Fibroblast of upper back skin (primary cell): ENCODE measurements at regions not wholly inside any gene's neighbourhood (a gene's known extent, or its start where the extent isn't known, plus 50 kb on each side); places are given as distances from the start of the nearest gene placed in this dataset.

Source experiments
- DNase-seq: peaks from one replicate; pipeline ENCODE4 v3.0.0-alpha.2; 2013

DNA sequence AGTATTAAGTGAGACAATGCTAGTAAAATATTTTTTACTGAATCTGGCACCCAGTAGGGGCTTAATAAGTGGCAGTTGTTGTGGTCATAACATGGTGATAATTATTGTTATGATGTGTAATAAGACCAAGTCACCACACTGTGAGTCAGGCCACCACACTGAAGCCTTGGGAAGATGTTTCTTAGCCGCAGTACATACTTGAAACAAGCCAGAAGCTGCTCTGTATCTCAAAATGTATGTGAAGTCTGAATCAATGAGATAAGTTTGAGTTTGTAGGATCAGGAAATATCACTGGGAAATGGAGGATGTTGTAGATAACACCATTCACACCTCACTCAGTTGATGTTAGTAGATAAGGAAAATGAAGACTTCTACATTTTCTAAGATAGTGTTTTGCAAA lies 51.3 kb upstream of the PTPN3 start:
- no peak for DNase-seq

DNA sequence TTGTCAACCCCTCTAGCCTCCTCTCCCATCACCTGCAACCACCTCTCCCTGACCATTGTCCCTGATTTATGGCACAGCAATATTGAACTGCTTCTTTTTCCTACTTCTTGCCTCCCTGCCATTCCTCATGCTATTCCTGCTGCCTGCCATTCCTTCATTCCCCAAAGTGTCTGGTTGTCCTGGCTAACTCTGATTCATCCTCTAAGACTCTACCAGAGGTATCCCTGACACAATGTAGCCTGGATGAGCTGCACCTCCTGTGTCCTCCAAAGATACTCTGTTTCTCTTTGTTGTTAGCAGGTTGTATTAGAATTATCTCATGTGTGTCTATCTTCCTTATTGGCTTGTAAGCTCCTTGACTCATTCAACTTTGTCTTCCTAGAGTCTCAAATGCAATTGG lies 53.5 kb upstream of the PTPN3 start:
- no peak for DNase-seq

DNA sequence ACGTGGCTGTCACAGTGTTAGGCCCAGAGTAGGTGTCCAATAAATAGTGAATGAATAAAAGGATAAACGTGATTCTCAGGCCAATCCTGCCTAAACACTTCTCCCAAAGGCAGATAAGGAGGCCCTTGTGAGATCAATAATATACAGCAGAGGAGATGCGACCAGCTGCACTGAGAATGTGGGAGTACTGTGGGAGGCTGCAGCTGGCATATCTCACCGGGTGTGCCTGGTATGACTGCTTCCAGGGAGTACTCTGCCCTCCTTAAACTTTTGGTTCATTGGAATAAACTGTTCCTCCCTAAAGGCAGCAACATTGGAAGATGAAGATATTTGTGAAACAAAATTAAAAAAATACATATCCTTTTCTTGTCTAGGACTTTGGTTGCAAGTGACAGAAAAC lies 57.1 kb upstream of the PTPN3 start:
- DNase-seq: no peak

DNA sequence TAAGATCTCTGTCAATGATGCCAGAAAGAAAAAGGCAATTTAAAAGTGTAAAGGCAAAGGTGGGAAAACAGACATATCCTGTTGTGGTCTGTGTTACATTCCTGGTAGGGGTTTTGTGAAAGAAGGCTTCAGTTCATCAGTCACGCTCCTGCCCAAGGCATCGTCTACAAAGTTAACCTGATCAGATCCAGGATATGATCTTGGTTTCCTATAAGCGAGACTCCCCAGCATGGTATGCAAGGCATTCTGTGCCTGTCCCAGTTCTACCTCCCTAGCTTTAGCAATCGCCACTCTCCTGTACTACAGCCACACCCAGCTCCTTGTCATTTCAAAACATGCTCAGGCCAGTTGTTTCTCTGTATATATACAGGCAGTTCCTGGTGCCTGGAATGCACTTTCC lies 58.0 kb upstream of the PTPN3 start:
- no peak for DNase-seq

DNA sequence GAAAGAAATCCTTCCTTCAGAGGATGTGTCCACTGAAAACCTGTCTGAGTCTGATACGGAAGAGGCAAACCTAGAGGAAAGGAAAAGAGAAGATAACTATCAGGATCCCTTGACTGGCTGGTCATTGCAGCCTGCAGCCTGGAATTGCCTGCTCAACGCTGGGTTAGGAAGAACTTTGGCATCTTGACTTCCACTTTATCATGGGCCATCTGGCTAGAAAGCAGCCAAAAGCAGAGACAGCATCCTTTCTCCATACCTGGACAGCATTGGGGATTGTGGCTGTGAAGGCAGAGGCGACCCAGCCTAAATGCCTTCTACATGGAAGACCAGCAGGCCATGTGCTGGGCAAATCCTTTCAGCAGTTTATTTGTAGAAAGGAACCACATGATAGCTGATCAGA lies 58.7 kb upstream of the PTPN3 start:
- DNase-seq: no peak

DNA sequence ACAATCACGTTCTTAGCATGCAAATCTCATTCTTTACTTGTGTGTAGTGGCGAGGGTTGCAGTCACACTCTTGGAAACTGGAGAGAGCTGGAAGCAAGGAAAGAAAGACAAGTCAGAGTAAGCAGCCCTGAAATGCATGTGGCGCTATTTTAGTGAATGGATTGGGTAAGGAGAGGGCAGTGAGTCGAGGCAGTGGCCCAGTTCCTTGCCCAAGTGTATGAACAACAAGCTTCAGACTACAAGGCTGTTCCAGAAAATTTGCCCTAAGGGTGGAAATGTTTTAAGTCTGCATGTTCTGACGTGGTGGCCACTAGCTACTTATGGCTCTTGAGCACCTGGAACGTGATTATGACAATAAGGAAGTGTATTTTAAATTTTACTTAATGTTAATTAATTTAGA lies 59.4 kb upstream of the PTPN3 start:
- no peak for DNase-seq

DNA sequence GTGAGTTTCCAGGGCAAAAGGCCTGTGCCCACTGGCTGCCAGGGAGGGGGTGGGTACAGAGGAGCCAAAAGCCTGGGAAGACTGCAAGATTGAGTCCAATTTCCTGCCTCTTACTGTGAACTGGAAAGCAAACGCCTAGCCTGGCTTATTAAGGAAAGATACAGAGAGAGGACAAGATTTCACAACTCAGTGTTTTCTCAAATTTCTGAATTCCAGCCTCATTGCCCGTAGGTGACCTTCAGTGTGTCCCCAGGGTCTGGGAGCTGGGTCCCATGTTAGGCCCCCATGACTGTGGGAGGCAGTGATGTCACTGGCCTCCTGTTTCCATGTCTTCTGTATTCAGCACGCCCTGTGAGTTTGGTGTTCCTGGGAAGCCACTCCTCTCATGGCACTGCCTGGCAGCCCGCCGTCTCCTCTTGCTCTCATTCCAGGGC lies 60.6 kb upstream of the PTPN3 start:
- no peak for DNase-seq

DNA sequence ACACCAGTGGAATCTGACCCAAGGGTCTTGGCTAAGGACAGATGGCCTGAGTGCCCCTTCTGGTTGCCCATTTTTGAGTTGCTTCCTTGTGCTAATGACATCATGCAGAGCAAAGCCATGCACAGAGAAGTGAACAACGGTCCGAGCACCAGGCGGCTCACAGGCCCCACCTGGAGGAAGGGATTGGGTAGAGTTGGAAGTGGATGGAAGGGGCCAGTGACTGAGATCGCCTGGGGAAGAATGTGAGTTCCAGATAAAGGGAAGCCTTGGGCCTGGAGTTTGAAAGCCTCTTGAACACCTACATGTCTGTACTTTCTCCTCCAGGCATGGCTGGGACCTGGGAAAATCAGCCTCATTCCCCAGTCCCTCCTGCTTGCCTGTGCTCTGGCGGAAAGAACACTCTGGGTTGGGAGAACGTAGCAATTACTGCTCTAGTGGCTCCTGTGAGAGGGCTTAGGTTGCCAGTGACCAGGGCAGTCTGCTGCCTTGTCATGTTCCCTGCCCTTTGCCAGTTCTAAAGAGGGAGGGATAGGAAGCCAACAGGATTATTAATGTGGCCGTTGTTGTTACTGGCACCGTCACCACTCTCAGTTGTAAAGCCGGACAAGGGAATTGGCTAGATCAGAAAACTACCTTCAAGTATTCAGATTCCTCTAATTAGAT lies 62.5 kb upstream of the PTPN3 start:
- DNase-seq: no peak

DNA sequence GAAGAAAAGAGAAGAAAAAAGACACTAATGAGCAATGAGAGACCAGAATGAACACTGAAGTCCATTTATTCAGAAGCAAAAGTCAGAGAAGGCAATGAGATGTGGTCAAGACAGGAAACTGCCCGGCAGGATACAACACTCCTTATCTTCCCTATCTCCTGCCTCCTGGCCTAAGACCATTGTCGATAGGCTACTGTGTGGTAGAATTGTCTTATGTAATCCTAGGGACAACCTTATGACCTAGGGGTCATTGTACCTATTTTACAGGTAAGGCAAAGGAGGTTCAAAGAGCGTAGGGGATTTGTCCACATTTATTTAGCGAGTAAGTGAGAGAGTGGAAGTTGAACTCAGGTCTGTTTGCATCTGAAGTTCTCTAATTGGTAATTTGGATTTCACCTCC lies 63.0 kb upstream of the PTPN3 start:
- DNase-seq: no peak

DNA sequence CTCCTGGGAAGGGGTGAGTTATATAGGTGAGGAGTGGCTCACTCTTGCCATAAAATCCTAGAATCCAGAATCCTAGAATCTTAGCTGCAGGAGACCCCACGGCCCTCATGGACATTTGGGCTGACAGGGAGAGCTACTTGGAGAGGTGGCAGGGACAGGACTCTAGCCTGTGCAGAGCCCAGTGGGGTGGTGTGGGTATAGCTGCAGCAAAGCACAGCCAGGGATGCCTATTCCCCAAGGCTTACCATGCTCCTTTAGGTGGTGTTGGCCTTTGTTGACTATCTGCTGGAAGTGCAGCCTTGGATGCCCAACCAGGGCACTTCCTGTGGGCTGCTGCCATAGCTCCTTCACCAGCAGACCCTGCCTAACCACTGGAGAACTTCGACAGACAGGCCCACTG lies 70.0 kb upstream of the PTPN3 start:
- no peak for DNase-seq

DNA sequence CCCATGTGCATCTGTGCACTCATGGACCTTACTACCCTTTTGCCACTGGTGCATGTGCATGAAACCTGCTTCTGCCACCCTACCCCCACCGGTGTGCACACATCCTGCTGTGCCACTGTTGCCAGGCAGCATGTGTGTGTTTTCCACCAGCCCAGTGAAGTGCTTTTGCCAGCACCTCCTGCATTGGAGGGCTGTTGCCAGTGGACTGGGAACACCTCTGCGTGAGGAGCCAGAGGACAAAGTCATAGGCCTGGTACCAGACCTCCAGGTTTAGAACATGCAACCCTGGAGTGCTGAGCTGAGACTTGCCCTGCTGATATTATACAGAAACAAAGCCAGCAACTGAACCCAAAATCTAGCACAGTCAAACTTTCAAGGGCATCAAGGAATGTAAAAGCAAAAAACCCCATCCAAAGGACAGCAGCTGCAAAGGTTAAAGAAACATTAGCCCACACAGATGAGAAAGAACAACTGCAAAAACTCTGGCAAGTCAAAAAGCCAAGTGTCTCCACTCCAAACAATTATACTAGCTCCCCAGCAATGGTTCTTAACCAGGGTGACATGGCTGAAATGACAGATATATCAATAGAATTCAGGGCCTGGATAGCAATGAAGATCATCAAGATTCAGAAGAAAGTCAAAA lies 70.6 kb upstream of the PTPN3 start:
- no peak for DNase-seq

DNA sequence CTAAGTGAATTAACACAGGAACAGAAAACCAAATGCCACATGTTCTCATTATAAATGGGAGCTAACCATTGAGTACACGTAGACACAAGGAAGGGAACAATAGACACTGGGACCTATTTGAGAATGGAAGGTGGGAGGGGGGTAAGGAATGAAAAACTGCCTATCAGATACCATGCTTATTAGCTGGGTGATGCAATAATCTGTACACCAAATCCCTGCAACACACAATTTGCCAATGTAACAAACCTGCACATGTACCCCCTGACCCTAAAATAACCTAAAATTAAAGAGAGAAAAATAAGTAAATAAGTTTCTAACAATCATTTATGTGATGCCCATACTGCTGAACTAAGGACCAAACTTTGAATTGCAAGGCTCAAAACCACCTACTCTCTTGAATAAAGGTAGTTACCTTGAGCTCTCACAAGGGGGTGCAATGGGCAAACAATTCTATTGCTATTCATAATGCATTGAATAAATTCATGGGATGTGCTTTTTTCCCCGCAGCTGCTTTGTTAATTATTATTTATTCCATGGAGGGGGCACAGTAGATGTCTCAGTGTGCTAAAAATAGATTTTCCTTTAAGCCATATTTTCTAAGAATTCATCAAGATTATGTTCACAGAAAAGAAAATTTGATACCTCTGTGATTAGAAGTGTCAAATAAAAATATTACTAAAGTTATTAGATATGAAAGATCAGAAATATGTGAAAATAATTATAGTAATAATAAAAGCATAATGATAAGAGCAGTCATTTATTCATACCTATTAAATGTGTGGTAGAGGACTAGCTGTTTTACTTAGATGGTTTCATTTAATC lies 76.2 kb upstream of the PTPN3 start:
- DNase-seq: peak; percentile 74

DNA sequence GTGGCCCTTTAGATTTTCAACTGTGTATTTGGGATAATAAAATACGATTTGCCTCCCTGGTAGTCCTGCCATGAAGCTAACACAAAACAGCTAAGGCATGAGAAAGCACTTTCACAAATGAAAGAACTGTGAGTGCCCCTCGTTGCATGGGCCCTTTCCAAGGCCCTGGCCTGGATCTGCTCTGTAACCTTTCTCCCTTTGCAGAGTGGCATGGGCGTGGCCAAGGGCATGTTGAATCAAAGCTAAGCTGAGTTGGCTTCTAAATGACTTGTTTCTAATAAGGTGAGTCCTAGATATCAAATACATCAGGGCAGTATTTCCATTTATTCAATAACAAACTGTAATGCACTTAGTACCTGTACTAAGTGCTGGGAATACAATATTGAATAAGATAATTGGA lies 78.7 kb upstream of the PTPN3 start:
- no peak for DNase-seq

DNA sequence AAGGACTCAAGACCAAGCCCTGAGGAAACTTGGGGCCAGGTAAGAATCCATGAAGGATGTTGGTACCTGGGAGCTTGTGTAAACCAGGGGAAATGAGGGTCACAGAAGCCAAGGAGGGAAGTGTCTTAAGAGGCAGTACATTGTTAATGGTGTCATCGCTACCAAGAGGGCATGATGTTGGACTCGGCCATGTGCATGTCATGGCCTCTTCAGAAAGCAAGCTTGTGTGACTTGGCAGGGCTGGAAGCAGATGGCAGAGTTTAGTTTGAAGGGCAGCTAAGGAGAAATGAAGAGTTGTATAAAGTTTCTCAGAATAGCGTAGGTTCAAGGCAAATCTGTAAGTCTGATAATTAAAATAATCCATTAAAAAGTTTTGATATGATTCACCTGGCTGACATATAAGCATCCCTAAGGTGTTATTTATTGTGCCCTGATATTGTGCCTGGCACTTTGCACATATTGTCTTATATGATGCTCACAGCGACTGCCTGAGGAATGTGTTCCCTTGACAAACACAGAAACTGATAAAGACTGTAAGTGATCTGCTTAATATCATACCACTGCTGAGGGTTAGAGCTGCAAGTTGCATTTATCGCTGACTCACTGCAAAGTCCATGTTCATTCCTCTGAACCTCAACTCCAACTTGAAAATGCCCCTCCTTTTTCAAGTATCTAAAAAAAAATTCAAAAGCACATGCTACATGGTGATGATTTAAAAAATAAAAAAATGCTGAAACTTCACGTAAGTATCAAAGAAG lies 81.3 kb upstream of the PTPN3 start:
- peak; percentile 41 for DNase-seq

DNA sequence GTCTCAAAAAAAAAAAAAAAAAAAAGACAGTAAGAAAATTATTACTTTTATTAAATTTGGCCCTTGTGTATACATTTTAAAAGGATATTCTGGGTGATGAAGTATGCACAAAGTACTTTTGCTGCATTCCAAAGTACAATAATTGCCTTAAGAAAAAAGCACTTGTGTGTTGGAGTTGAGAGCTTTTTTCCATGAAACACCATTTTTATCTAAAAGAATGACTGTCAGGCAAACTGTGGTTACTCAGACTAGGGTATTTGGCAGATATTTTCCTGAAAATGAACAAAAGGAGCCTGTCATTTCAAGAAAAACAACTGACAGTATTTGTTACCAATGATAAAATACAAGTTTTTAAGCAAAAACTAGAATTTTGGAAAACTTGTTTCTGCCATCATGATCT lies 84.3 kb upstream of the PTPN3 start:
- DNase-seq: no peak

DNA sequence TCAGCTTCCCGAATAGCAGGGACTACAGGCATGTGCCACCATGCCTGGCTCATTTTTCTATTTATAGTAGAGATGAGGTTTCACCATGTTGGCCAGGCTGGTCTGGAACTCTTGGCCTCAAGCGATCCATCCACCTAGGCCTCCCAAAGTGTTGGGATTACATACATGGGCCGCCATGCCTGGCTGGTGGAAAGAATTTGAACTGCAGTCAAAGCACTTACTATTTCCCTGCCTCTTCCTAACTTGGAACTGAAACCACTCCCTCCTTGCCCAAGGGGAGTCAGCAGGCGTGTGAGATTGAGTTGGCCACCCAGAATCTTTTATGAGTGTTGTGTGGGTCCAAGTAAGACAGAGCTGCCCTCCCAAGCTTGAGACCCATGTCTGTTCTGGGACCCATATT lies 86.1 kb upstream of the PTPN3 start:
- DNase-seq: no peak

DNA sequence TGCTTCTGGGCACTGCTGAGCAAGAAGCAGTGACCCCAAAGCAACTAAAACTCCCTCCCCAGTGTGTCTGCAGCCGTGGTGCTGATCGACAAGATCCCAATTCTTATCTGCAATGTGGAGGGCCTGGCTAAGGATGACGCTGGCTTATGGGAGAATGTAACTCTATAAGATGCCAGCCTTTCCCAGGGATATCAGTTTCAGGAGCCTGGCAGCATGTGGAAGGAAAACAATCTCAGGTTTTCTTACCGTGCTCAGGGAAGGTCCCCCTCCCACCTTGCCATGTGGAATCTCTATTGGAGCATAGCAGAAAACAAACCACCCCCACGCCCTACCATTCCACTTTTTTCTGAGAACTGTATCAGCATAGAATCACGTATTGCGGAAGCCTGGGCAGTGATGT lies 87.7 kb upstream of the PTPN3 start:
- no peak for DNase-seq

DNA sequence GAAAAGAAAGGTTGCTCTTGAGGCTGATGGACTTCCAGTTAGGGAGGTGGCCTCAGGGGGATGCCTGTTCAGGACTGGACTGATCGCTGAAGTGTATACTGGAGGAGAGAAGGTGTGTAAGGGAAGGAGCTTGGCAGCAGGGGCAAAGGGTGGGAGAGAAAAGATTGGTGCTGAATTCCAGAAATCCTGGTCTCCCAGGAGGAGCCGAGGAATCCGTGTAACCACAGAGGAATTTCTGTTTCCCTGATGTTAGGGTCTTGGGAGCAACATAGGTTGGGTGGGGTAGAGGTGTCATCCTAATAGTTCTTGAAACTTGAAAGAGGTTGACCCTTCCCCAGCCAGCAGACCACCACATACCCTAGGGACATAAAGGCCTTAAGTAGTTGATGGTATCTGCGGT lies 88.9 kb upstream of the PTPN3 start:
- DNase-seq: no peak

DNA sequence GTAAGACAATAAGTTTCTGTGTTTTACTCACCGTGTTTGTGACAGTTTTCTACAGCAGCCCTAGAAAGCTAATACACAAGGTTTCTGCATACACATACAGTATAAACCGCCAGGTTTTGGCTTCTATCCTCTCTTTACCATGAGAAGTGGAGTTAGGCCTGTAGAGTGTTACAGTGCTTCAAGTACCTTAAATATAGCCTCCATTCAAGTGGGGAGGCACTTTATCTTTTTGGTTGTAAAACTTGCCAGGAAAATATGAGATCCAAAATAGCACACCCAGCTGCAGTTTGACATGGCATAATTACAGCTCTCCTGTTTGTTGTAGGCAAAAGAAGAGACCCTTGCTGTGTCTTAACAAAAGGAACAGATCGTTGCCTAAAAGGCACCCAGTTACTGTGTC lies 90.3 kb upstream of the PTPN3 start:
- no peak for DNase-seq

DNA sequence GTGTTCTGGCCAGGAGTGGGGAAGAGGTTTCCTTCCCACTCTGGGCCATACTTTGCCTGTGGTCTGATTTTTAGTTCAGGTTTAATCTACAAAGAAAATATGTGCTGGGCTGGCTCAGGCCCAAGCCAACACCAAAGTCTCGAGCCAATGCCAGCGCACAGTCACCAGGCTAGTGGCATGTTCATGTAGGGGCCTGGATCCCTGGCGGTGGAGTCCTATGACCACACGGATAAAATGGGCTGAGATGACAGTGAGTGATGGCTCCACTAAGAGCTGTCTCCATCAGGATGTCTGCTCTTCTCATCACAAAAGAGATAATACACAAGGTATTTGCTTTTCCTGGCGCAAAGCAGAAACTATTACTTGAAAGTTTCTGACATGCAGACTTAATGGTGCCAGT lies 92.9 kb upstream of the PTPN3 start:
- no peak for DNase-seq

DNA sequence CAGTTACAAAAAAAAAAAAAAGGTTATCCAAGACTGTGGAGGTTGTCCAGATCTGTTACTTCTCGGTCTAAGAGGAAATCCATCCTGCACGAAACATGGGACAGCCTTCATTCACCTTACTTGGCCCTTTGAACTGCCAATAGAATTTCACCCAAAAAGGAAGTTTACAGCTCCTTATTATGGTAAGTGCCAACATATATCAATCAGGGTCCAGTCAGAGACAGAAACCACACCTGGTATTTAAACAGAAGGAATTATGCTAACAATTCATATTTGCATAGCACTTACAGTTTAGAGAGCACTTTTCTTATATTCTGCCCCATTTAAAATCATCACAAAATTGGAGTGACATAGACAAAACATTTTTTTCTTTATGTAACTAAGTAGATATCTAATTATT lies 93.6 kb upstream of the PTPN3 start:
- no peak for DNase-seq

DNA sequence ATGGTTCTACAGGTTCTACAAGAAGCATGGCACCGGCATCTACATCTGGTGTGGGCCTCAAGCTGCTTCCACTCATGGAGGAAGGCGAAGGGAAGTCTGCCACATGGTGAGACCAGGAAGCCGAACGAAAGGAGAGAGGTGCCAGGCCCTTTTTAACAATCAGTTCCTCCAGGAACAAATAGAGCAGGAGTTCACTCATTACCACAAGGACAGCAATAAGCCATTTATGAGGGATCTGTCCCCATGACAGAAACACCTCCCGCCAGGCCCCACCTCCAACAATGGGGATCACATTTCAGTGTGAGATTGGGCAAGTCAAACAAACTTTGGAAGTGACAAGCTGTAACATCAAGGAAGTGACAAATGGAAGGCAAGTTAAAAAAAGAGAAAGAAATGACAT lies 95.5 kb upstream of the PTPN3 start:
- DNase-seq: no peak

DNA sequence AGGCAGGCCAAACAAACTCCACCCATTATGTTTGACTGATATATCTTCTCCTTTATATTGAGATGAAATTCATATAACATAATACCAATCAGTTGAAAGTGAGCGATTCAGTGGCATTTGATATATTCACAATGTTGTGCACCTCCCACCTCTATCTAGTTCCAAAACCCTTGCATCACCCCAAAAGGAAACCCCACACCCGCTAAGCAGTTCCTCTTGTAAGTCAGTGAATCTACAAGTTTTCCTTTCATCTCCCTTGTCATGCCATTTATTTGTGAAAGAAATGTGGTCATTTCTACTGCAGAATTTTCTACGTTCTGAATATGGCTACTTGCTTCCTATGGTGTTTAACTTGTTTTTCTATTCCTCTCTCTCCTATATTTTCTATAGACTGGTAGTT lies 99.4 kb upstream of the PTPN3 start:
- no peak for DNase-seq

DNA sequence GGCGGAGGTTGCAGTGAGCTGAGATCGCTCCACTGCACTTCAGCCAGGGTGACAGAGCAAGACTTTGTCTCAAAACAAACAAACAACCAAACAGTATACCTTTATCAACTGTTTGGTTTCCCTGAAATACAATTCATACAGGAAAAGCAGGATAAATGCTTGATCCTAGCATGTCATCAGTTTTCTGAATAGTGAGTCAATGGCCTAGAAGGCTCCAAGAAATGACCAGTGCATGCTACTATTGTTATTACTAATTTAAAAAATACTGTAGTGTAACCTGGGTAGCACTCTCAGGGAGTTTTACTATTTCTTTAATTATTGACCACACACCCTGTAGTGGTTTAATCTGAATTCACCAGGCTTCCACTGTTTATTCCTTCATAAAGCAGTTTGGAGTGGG lies 101.0 kb upstream of the PTPN3 start:
- no peak for DNase-seq
